Upper lobe of left lung (tissue), 4 donors: ENCODE measurements at regions not wholly inside any gene's neighbourhood (a gene's known extent, or its start where the extent isn't known, plus 50 kb on each side); places are given as distances from the start of the nearest gene placed in this dataset.

Source experiments
- EP300 ChIP-seq, 4 donors: sonication (generic); formaldehyde crosslinking; IDR thresholded peaks; one replicate each; pipeline ENCODE4 v1.5.1; 2017; ENCODE audit warnings: antibody characterized with exemption in 4 of 4, control low read depth in 2 of 4
- POLR2A ChIP-seq, 4 donors: fragments of 450-650 bp; IDR thresholded peaks; one replicate each; pipeline ENCODE4 v1.5.1; 2016 to 2017; ENCODE audit warnings: antibody characterized with exemption in 4 of 4, mild to moderate bottlenecking in 2 of 4
- POLR2AphosphoS5 ChIP-seq, 2 donors: sonication (generic); formaldehyde crosslinking; IDR thresholded peaks; one replicate each; pipeline ENCODE4 v1.5.1; 2017; ENCODE audit warnings: antibody characterized with exemption in 2 of 2
- TF ChIP-seq, protein P1 (sequence below), 6 experiments: fragments of 450-650 bp in 4 of 6; fragments of 200-600 bp in 2 of 6; sonication (generic) in 2 of 6; IDR thresholded peaks; one replicate each; pipeline ENCODE4 v1.5.1; 2016 to 2019; ENCODE audit warnings: antibody characterized with exemption in 6 of 6

DNA sequence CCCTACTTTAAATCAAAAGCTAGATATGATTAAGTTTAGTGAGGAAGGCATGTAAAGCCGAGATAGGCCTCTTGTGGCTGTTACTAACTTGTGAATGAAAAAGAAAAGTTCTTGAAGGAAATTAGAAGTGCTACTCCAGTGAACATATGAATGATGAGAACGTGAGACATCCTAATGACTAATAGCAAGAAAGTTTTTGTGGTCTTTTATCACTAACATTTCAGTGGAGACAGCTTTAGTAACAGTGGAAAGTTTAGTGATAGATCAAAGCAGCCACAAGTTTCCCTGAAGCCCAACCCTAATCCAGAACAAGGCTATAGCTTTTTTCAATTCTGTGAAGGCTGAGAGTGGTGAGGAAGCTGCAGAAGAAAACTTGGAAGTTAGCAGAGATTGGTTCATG, 73.6 kb upstream of the LRRC8B start:
- TF ChIP-seq, protein P1, sequence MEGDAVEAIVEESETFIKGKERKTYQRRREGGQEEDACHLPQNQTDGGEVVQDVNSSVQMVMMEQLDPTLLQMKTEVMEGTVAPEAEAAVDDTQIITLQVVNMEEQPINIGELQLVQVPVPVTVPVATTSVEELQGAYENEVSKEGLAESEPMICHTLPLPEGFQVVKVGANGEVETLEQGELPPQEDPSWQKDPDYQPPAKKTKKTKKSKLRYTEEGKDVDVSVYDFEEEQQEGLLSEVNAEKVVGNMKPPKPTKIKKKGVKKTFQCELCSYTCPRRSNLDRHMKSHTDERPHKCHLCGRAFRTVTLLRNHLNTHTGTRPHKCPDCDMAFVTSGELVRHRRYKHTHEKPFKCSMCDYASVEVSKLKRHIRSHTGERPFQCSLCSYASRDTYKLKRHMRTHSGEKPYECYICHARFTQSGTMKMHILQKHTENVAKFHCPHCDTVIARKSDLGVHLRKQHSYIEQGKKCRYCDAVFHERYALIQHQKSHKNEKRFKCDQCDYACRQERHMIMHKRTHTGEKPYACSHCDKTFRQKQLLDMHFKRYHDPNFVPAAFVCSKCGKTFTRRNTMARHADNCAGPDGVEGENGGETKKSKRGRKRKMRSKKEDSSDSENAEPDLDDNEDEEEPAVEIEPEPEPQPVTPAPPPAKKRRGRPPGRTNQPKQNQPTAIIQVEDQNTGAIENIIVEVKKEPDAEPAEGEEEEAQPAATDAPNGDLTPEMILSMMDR (IDR thresholded peaks at IDR 0.05): no peak
- TF ChIP-seq POLR2A (IDR thresholded peaks at IDR 0.05) (no peak), POLR2AphosphoS5 (IDR thresholded peaks at IDR 0.05) (no peak), EP300 (IDR thresholded peaks at IDR 0.05) (no peak)
